ENCODE measurements at regions not wholly inside any gene's neighbourhood (a gene's known extent, or its start where the extent isn't known, plus 50 kb on each side); places are given as distances from the start of the nearest gene placed in this dataset.

DNA sequence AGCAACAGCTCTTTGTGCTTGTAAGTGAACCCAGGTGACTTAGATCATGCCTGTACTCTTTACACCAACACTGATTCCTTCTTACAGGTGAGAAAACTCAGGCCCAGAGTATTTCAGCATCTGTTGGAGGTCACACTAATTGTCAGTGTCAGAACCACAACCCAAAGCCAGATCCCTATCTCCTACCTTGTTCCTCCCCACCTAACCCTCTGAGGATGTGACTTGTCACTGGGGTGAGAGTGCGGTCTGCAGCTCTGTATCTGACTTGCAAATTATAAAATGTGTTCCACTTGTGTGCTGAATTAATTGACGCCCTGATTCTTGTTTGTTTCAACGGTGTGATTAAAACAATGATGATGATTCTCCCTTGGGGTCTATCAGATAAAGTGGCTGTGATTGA is 232.5 kb upstream of the KCNG1 start:
- TF ChIP-seq, protein P1, sequence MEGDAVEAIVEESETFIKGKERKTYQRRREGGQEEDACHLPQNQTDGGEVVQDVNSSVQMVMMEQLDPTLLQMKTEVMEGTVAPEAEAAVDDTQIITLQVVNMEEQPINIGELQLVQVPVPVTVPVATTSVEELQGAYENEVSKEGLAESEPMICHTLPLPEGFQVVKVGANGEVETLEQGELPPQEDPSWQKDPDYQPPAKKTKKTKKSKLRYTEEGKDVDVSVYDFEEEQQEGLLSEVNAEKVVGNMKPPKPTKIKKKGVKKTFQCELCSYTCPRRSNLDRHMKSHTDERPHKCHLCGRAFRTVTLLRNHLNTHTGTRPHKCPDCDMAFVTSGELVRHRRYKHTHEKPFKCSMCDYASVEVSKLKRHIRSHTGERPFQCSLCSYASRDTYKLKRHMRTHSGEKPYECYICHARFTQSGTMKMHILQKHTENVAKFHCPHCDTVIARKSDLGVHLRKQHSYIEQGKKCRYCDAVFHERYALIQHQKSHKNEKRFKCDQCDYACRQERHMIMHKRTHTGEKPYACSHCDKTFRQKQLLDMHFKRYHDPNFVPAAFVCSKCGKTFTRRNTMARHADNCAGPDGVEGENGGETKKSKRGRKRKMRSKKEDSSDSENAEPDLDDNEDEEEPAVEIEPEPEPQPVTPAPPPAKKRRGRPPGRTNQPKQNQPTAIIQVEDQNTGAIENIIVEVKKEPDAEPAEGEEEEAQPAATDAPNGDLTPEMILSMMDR (IDR thresholded peaks at IDR 0.05) = no peak
- TF ChIP-seq EZH2 (IDR thresholded peaks at IDR 0.05) (no peak), EZH2phosphoT487 (IDR thresholded peaks at IDR 0.05) (no peak)
